Ectodermal cell (in vitro differentiated cells): ENCODE measurements at regions not wholly inside any gene's neighbourhood (a gene's known extent, or its start where the extent isn't known, plus 50 kb on each side); places are given as distances from the start of the nearest gene placed in this dataset.
"Not testable (repeated sequence)": the region's sequence is repeated elsewhere in the genome, so short reads cannot be mapped to it uniquely, and the experiment has no call there.

ENCODE experiments used
- H3K27ac ChIP-seq: 2 replicates; pipeline ENCODE4 v1.7.0; 2013; ENCODE audit warnings: mild to moderate bottlenecking, low read depth, low read length; ENCODE audit not compliant: insufficient read depth, poor library complexity, severe bottlenecking
- H3K27me3 ChIP-seq: 2 replicates; pipeline ENCODE4 v1.7.0; 2013; ENCODE audit warnings: mild to moderate bottlenecking, low read length; ENCODE audit not compliant: insufficient read depth, control insufficient read depth, poor library complexity, severe bottlenecking
- H3K36me3 ChIP-seq: one replicate; pipeline ENCODE4 v1.7.0; 2013; ENCODE audit warnings: low read length; ENCODE audit not compliant: control insufficient read depth, insufficient read depth
- H3K4me1 ChIP-seq: one replicate; pipeline ENCODE4 v1.7.0; 2013; ENCODE audit warnings: low read length; ENCODE audit not compliant: control insufficient read depth, insufficient read depth
- H3K4me3 ChIP-seq: 2 replicates; pipeline ENCODE4 v1.7.0; 2013; ENCODE audit warnings: low read depth, low read length, control low read depth; ENCODE audit not compliant: insufficient read depth
- H3K9me3 ChIP-seq: 2 replicates; pipeline ENCODE4 v1.7.0; 2013; ENCODE audit warnings: mild to moderate bottlenecking, low read length, moderate library complexity; ENCODE audit not compliant: control insufficient read depth
- WGBS, 2 experiments: methylation state at CpG; one replicate each; pipeline ENCODE4 v1.1.7; 2013; ENCODE audit warnings: missing lambda C conversion rate in 2 of 2; 5-methylcytosine and 5-hydroxymethylcytosine counted together

DNA sequence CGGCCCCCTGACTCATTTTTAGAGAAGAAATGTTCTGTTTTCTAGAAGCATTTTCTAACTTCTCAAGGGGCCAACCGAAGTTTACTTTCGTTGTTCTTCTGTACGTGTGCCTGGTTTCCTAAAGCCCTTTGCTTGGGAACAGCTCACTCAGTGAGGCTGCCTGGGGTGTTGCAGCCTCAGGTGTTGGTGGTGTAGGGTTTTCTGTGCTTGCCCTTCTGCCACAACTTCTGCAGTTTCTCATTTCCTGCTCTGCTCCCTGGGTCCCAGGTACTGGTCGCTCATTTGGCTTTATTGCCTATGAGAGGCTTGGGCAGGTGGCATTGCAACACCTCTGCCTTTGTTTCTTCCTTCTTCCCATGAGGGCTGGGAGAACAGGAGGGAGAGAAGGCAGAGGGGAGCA is 278.3 kb downstream of the SOX4 start:
- H3K9me3 ChIP-seq = no peaks in the 10 kb centered on the region
- no peak overlapping the region for H3K4me3 ChIP-seq
- peaks cover 9% of the 10 kb centered on the region for H3K36me3 ChIP-seq
- 78 to 79% methylated on average over 5 of the region's 5 CpGs for WGBS, 2 experiments
- H3K4me1 ChIP-seq = peaks cover 6% of the 10 kb centered on the region
- no peak overlapping the region for H3K27ac ChIP-seq
- no peaks in the 10 kb centered on the region for H3K27me3 ChIP-seq

- Histone ChIP-seq H3K36me3 (peaks cover 9% of the 10 kb centered on the region), H3K4me3 (no peak overlapping the region), H3K27ac (no peak overlapping the region), H3K9me3 (no peaks in the 10 kb centered on the region), H3K4me1 (peaks cover 6% of the 10 kb centered on the region), H3K27me3 (no peaks in the 10 kb centered on the region)
- WGBS, 2 experiments = 91 to 100% methylated on average over 1 of the region's 2 CpGs
Measured at GRCh38 chr6:21872749-21873148, 279.2 kb downstream of the SOX4 start.

DNA sequence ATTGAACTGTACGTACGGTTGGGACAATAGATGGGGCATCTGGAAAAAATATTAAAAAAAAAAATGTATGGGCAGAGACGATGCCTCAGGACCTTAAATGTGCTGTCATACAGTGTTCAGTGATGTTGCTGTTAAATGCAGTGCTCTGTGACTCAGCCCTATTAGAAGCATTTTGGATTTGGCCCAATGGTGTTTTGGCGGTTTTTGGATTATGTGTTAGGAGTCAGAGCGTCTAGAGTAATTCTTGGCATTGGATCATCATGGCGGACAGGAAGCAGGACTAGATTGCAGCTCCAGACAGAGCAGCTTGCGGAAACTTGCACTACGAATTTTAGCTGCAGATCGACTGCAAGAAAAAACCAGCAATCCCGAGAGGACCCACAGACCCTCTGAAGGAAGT is 280.0 kb downstream of the SOX4 start:
- Histone ChIP-seq H3K27ac (no peak overlapping the region), H3K9me3 (no peaks in the 10 kb centered on the region), H3K4me1 (peaks cover 6% of the 10 kb centered on the region), H3K36me3 (peaks cover 9% of the 10 kb centered on the region), H3K27me3 (no peaks in the 10 kb centered on the region), H3K4me3 (no peak overlapping the region)
- 94 to 97% methylated on average over 10 of the region's 10 CpGs for WGBS, 2 experiments

DNA sequence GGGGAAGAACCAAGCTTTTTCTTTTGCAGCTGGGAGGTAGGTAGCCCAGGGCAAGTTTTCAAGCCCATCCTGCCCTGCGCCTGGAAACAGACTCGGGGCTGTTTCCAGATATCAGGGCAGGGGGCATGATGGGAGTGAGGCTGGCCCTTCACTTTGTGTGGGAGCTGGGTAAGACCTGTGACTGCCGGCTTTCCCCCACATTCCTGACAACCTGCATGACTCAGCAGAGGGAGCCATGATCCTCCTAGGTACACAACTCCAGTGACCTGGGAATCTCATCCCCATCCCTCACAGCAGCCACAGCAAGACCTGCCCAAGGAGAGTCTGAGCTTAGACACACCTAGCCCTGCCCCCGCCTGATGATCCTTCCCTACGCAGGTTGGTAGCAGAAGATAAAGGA is 280.8 kb downstream of the SOX4 start:
- Histone ChIP-seq H3K4me3 (no peak overlapping the region), H3K4me1 (peaks cover 6% of the 10 kb centered on the region), H3K9me3 (no peaks in the 10 kb centered on the region), H3K27ac (no peak overlapping the region), H3K27me3 (no peaks in the 10 kb centered on the region), H3K36me3 (peaks cover 9% of the 10 kb centered on the region)
- WGBS, 2 experiments = 95% methylated on average over 5 of the region's 5 CpGs

- WGBS, 2 experiments = 95% methylated on average over 3 to 4 of the region's 4 CpGs
- not testable (repeated sequence) for H3K27me3 ChIP-seq, H3K9me3 ChIP-seq, H3K36me3 ChIP-seq, H3K4me3 ChIP-seq, H3K27ac ChIP-seq, H3K4me1 ChIP-seq
Measured at GRCh38 chr6:21877037-21877436, 283.5 kb downstream of the SOX4 start.

DNA sequence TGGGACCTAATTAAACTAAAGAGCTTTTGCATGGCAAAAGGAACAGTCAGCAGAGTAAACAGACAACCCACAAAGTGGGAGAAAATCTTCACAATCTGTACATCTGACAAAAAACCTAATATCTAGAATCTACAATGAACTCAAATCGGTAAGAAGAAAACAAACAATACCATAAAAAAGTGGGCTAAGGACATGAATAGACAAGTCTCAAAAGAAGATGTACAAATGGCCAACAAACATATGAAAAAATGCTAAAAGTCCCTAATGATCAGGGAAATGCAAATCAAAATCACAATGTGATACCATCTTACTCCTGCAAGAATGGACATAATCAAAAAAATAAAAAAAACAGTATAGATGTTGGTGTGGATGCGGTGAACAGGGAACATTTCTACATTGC is 286.7 kb downstream of the SOX4 start:
- not testable (repeated sequence) for H3K9me3 ChIP-seq, H3K27ac ChIP-seq, H3K27me3 ChIP-seq, H3K4me3 ChIP-seq, H3K36me3 ChIP-seq, H3K4me1 ChIP-seq
- WGBS, 2 experiments = 80 to 100% methylated on average over 1 to 2 of the region's 2 CpGs

- no peak overlapping the region for H3K4me3 ChIP-seq
- H3K9me3 ChIP-seq = no peaks in the 10 kb centered on the region
- H3K4me1 ChIP-seq = peaks cover 21% of the 10 kb centered on the region
- no peak overlapping the region for H3K27ac ChIP-seq
- 95 to 100% methylated on average over 1 of the region's 1 CpG for WGBS, 2 experiments
- H3K27me3 ChIP-seq = no peaks in the 10 kb centered on the region
- no peaks in the 10 kb centered on the region for H3K36me3 ChIP-seq
Measured at GRCh38 chr6:21881969-21882465, 288.5 kb downstream of the SOX4 start.

DNA sequence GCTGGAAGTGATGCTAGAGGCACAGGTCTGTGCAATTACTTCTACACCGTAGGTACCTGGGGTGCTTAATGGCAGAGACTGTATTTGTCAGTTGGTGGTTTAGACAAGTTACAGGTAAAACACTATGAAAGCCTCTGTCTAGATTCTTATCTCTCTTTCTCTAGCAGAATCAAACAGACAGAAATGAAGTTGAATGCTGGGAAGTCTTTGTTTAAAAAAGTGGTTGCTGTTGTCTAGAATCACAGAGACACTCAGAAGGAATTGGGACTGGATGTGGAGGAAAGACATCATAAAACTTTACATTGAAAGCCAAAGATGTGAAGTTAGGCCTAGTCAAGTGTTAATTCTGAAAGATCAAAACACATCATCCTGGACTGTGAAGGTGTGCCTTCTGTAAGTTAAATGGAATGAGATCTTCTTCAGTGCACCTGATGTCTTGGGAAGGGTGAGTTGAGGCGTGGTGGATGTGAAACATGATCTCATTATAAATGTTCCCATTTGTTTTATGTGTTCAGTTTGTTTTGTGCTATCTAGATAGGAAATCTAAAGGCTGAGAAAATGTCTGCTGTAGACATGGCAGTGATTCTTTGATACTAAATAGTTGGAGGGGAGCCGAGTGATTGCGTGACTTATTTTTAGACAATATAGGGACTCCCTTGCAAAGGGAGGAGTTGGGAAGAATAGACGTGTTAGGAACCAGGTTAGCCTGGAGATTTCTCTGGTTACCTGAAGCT is 290.2 kb downstream of the SOX4 start:
- Histone ChIP-seq H3K4me3 (no peak overlapping the region), H3K36me3 (no peaks in the 10 kb centered on the region), H3K27me3 (no peaks in the 10 kb centered on the region), H3K9me3 (no peaks in the 10 kb centered on the region), H3K4me1 (peaks cover 21% of the 10 kb centered on the region), H3K27ac (no peak overlapping the region)
- WGBS, 2 experiments = 95 to 96% methylated on average over 5 of the region's 5 CpGs

- H3K4me3 ChIP-seq = no peak overlapping the region
- H3K27me3 ChIP-seq = no peaks in the 10 kb centered on the region
- peaks cover 21% of the 10 kb centered on the region for H3K4me1 ChIP-seq
- 81 to 86% methylated on average over 1 of the region's 1 CpG for WGBS, 2 experiments
- H3K36me3 ChIP-seq = no peaks in the 10 kb centered on the region
- H3K9me3 ChIP-seq = no peaks in the 10 kb centered on the region
- no peak overlapping the region for H3K27ac ChIP-seq
Measured at GRCh38 chr6:21885111-21885510, 291.6 kb downstream of the SOX4 start.

DNA sequence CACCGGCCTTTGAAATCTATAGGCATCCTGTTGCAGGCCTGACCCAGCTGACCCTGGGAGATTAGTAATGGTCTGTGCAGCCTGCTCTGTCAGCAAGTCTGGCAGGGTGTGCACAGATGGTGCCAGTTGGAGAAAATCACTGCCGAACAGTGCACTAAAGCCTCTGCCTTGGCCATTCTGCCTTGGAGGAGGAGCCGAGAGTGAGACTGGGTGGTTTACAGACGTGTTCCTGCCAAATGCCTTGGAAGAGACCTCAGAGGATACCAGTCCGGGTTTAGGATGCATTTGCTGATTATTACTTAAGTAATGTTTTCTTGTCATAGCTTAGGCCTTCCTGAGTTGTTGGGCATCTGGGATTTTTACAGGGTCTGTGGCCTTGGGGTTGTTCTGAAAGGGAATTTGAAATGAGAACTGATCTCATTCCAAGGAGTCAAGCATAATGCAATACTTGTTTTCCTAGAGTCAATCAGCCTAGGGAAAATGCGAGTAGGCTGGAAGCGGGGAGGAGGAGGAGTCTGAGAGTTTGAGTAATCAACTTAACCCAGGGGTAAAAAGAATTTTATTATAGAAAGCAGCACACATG is 292.1 kb downstream of the SOX4 start:
- Histone ChIP-seq H3K4me3 (no peak overlapping the region), H3K36me3 (no peaks in the 10 kb centered on the region), H3K4me1 (peaks cover 21% of the 10 kb centered on the region), H3K27ac (peak overlapping the region; percentile 8), H3K9me3 (no peaks in the 10 kb centered on the region), H3K27me3 (no peaks in the 10 kb centered on the region)
- 79 to 88% methylated on average over 7 of the region's 7 CpGs for WGBS, 2 experiments
